GM11168 (cell line): ENCODE measurements at regions not wholly inside any gene's neighbourhood (a gene's known extent, or its start where the extent isn't known, plus 50 kb on each side); places are given as distances from the start of the nearest gene placed in this dataset.

Experiments used
- in situ Hi-C: fragments of 300-500 bp; cut with MboI; formaldehyde crosslinking; loops from one replicate; pipeline ENCODE4 v1.12.0; 2022; ENCODE audit warnings: low sequenced_read_pairs; ENCODE audit not compliant: unreplicated experiment

GRCh38 chr18:31245820-31246219 is 72.1 kb upstream of the DSG1 start:
- in situ Hi-C loops: no loop called here

GRCh38 chr18:31246460-31246859 is 71.5 kb upstream of the DSG1 start:
- in situ Hi-C loops: no loop called here

GRCh38 chr18:31247574-31248199 is 70.3 kb upstream of the DSG1 start:
- in situ Hi-C loops: no loop called here

- in situ Hi-C loops: no loop called here
Observed at GRCh38 chr18:31248783-31249521, 69.0 kb upstream of the DSG1 start.

- in situ Hi-C loops: no loop called here
Observed at GRCh38 chr18:31250902-31251301, 67.1 kb upstream of the DSG1 start.

GRCh38 chr18:31252522-31252921 is 65.4 kb upstream of the DSG1 start:
- in situ Hi-C loops: no loop called here

GRCh38 chr18:31255953-31256352 is 62.0 kb upstream of the DSG1 start:
- in situ Hi-C loops: no loop called here

- in situ Hi-C loops: no loop called here
Observed at GRCh38 chr18:31258789-31259188, 59.2 kb upstream of the DSG1 start.

GRCh38 chr18:31261792-31262582 is 56.0 kb upstream of the DSG1 start:
- in situ Hi-C loops: no loop called here

GRCh38 chr18:31267823-31268481 is 50.0 kb upstream of the DSG1 start:
- in situ Hi-C loops: no loop called here
